ENCODE measurements at regions not wholly inside any gene's neighbourhood (a gene's known extent, or its start where the extent isn't known, plus 50 kb on each side); places are given as distances from the start of the nearest gene placed in this dataset.
"Not testable (repeated sequence)": the region's sequence is repeated elsewhere in the genome, so short reads cannot be mapped to it uniquely, and the experiment has no call there.

GRCh38 chr13:18273785-18274514, 907.7 kb downstream of the TUBA3C start:
- peak; percentile 54 for ATAC-seq (replicated peaks)
- H3K36me3 Mint-ChIP-seq (ENCODE audit: low read depth); H3K4me3 Mint-ChIP-seq; H3K4me1 Mint-ChIP-seq; H3K27ac Mint-ChIP-seq; H3K27me3 Mint-ChIP-seq; H3K9me3 Mint-ChIP-seq: not testable (repeated sequence)

GRCh38 chr13:18258801-18259419, 922.7 kb downstream of the TUBA3C start:
- ATAC-seq (replicated peaks); H3K36me3 Mint-ChIP-seq (ENCODE audit: low read depth); H3K27ac Mint-ChIP-seq; H3K27me3 Mint-ChIP-seq; H3K4me3 Mint-ChIP-seq; H3K9me3 Mint-ChIP-seq; H3K4me1 Mint-ChIP-seq: not testable (repeated sequence)

DNA sequence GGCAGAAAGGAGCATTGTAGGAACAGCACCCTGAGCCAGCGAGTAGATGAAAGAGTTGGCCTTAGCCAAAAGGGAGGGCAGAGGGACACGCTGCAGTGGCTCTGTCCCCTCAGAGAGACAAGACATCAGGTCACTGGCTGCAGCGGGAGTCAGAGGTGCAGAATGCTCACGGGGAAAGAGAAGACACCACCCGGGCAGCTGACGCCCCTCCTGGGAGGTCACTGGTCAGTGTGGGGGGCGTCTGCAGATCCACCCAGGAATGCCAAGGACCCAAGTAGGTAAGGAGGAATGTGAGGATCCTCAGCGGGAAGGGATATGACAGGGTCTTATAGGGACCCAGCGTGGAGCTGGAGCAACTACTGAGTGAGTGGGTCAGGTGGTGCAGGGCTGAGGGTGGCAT, 923.9 kb downstream of the TUBA3C start:
- H3K27me3 Mint-ChIP-seq; H3K4me3 Mint-ChIP-seq; H3K36me3 Mint-ChIP-seq (ENCODE audit: low read depth); H3K9me3 Mint-ChIP-seq; H3K4me1 Mint-ChIP-seq; H3K27ac Mint-ChIP-seq; ATAC-seq (replicated peaks): not testable (repeated sequence)

GRCh38 chr13:18252848-18253247, 928.8 kb downstream of the TUBA3C start:
- not testable (repeated sequence) for H3K4me3 Mint-ChIP-seq; H3K27ac Mint-ChIP-seq; H3K36me3 Mint-ChIP-seq (ENCODE audit: low read depth); H3K4me1 Mint-ChIP-seq; H3K9me3 Mint-ChIP-seq; ATAC-seq (replicated peaks); H3K27me3 Mint-ChIP-seq

DNA sequence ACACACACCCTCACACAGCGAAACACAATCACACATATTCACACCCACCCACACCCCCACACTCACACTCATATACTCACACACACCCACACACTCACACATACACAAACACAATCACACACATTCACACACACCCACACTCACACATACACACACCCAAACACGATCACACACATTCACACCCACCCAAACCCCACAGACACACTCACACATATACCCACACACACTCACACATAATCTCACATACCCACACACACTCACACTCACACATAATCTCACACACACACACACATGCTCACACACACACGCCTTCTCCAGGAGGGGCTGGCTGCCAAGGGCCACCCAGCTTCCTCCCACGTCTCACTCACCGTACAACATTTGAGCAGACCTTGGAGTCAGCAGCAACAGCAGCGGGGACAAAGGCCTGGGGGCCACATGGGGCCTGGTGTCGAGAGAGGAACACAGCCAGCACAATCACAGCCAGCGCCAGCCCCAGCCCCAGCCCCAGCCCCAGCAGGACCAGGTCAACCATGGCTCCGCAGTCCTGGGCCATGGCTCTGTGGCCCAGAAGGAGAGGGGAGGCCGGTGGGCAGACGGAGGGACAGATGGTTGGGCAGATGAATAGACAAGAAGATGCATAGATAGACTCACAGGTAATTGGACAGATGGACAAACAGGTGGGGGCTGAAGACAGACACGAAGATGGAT, 932.9 kb downstream of the TUBA3C start:
- H3K9me3 Mint-ChIP-seq; H3K27me3 Mint-ChIP-seq; H3K36me3 Mint-ChIP-seq (ENCODE audit: low read depth); H3K4me1 Mint-ChIP-seq; ATAC-seq (replicated peaks); H3K4me3 Mint-ChIP-seq; H3K27ac Mint-ChIP-seq: not testable (repeated sequence)

- ATAC-seq (replicated peaks); H3K4me1 Mint-ChIP-seq; H3K27ac Mint-ChIP-seq; H3K36me3 Mint-ChIP-seq (ENCODE audit: low read depth); H3K27me3 Mint-ChIP-seq; H3K9me3 Mint-ChIP-seq; H3K4me3 Mint-ChIP-seq: not testable (repeated sequence)
These were observed 941.5 kb downstream of the TUBA3C start for GRCh38 chr13:18240086-18240485.

- not testable (repeated sequence) for H3K4me1 Mint-ChIP-seq; H3K9me3 Mint-ChIP-seq; ATAC-seq (replicated peaks); H3K27ac Mint-ChIP-seq; H3K36me3 Mint-ChIP-seq (ENCODE audit: low read depth); H3K4me3 Mint-ChIP-seq; H3K27me3 Mint-ChIP-seq
These were observed 943.0 kb downstream of the TUBA3C start for GRCh38 chr13:18238586-18238985.

GRCh38 chr13:18236528-18236815, 945.2 kb downstream of the TUBA3C start:
- H3K27me3 Mint-ChIP-seq: no peaks in the 10 kb centered on the region
- no peak overlapping the region for H3K4me3 Mint-ChIP-seq
- H3K27ac Mint-ChIP-seq: no peak overlapping the region
- H3K9me3 Mint-ChIP-seq: no peaks in the 10 kb centered on the region
- no peak for ATAC-seq (replicated peaks)
- no peaks in the 10 kb centered on the region for H3K36me3 Mint-ChIP-seq (ENCODE audit: low read depth)
- H3K4me1 Mint-ChIP-seq: no peaks in the 10 kb centered on the region

DNA sequence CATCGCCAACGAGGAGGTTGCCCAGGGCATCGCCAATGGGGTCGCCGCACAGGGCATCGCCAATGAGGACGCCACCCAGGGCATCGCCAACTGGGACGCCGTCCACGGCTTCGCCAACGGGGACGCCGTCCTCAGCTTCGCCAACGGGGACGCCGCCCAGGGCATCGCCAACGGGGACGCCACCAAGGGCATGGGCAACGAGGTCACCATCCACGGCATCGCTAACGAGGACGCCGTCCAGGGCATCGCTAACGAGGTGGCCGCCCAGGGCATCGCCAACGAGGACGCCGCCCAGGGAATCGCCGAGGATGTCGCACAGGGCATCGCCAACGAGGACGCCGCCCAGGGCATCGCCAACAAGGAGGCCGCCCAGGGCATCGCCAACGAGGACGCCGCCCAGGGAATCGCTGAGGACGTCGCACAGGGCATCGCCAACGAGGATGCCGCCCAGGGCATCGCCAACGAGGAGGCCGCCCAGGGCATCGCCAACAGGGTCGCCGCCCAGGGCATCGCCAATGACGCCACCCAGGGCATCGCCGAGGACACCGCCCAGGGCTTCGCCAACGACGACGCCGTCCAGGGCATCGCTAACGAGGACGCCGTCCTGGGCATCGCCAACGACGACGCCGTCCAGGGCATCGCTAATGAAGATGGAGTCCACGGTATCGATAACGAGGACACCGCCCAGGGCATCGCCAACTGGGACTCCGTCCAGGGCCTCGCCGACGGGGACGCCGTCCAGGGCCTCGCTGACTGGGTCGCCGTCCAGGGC, 945.7 kb downstream of the TUBA3C start:
- no peak for ATAC-seq (replicated peaks)
- H3K27me3 Mint-ChIP-seq: no peaks in the 10 kb centered on the region
- H3K9me3 Mint-ChIP-seq: no peaks in the 10 kb centered on the region
- H3K36me3 Mint-ChIP-seq (ENCODE audit: low read depth): no peaks in the 10 kb centered on the region
- no peak overlapping the region for H3K27ac Mint-ChIP-seq
- no peak overlapping the region for H3K4me3 Mint-ChIP-seq
- no peaks in the 10 kb centered on the region for H3K4me1 Mint-ChIP-seq

- Mint-ChIP-seq H3K4me1 (no peaks in the 10 kb centered on the region), H3K27me3 (no peaks in the 10 kb centered on the region), H3K27ac (no peak overlapping the region), H3K36me3 (ENCODE audit: low read depth) (no peaks in the 10 kb centered on the region), H3K9me3 (no peaks in the 10 kb centered on the region), H3K4me3 (no peak overlapping the region)
- no peak for ATAC-seq (replicated peaks)
These were observed 946.5 kb downstream of the TUBA3C start for GRCh38 chr13:18235172-18235571.

DNA sequence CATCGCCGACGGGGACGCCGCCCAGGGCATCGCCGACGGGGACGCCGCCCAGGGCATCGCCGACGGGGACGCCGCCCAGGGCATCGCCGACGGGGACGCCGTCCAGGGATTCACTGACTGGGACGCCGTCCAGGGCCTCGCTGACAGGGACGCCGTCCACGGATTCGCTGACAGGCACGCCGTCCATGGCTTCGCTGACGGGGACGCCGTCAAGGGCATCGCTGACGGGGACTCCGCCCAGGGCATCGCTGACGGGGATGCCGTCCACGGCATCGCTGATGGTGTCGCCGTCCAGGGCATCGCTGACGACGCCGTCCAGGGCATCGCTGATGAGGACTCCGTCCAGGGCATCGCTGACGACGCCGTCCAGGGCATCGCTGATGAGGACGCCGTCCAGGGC, 947.2 kb downstream of the TUBA3C start:
- not testable (repeated sequence) for H3K27ac Mint-ChIP-seq; H3K27me3 Mint-ChIP-seq; H3K4me3 Mint-ChIP-seq; H3K9me3 Mint-ChIP-seq; H3K36me3 Mint-ChIP-seq (ENCODE audit: low read depth); ATAC-seq (replicated peaks); H3K4me1 Mint-ChIP-seq

- Mint-ChIP-seq H3K27me3 (no peaks in the 10 kb centered on the region), H3K4me3 (no peak overlapping the region), H3K4me1 (no peaks in the 10 kb centered on the region), H3K27ac (no peak overlapping the region), H3K36me3 (ENCODE audit: low read depth) (no peaks in the 10 kb centered on the region), H3K9me3 (no peaks in the 10 kb centered on the region)
- no peak for ATAC-seq (replicated peaks)
These were observed 947.8 kb downstream of the TUBA3C start for GRCh38 chr13:18233783-18234299.

DNA sequence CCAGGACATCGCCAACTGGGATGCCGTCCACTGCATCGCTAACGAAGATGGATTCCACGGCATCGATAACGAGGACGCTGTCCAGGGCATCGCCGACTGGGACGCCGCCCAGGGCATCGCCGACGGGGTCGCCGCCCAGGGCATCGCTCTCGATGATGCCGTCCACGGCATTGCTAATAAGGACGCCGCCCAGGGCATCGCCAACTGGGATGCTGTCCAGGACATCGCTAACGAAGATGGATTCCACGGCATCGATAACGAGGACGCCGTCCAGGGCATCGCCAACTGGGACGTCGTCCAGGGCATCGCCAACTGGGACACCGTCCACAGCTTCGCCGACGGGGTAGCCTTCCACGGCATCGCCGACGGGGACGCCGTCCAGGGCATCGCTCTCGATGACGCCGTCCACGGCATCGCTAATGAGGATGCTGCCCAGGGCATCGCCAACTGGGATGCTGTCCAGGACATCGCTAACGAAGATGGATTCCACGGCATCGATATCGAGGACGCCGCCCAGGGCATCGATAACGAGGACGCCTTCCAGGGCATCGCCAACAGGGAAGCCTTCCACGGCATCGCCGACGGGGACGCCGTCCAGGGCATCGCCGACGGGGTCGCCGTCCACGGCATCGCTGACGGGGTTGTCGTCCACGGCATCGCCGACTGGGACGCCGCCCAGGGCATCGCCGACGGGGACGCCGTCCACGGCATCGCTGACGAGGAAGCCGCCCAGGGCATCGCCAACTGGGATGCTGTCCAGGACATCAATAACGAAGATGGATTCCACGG, 948.4 kb downstream of the TUBA3C start:
- no peaks in the 10 kb centered on the region for H3K27me3 Mint-ChIP-seq
- no peak for ATAC-seq (replicated peaks)
- H3K4me3 Mint-ChIP-seq: no peak overlapping the region
- H3K36me3 Mint-ChIP-seq (ENCODE audit: low read depth): no peaks in the 10 kb centered on the region
- H3K4me1 Mint-ChIP-seq: no peaks in the 10 kb centered on the region
- H3K27ac Mint-ChIP-seq: no peak overlapping the region
- no peaks in the 10 kb centered on the region for H3K9me3 Mint-ChIP-seq

DNA sequence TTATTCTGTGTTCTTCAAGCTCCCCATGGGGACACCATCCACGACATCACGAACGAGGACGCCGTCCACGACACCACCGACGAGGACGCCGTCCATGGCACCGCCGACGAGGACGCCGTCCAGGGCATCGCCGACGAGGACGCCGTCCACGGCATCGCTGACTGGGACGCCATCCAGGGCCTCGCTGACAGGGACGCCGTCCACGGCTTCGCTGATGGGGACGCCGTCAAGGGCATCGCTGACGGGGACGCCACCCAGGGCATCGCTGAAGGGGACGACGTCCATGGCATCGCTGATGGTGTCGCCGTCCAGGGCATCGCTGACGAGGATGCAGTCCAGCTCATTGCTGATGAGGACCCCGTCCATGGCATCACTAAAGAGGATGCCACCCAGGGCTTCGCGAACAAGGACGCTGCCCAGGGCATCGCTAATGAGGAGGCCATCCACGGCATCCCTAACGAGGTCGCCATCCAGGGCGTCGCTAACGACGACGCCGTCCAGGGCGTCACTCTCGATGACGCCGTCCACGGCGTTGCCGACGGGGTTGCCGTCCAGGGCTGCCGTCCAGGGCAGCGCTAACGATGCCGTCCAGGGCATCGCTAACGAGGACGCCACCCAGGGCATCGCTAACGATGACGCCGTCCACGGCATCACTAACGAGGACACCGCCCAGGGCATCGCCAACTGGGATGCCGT, 949.2 kb downstream of the TUBA3C start:
- H3K4me1 Mint-ChIP-seq: no peaks in the 10 kb centered on the region
- ATAC-seq (replicated peaks): no peak
- H3K36me3 Mint-ChIP-seq (ENCODE audit: low read depth): no peaks in the 10 kb centered on the region
- no peaks in the 10 kb centered on the region for H3K27me3 Mint-ChIP-seq
- no peaks in the 10 kb centered on the region for H3K9me3 Mint-ChIP-seq
- H3K27ac Mint-ChIP-seq: no peak overlapping the region
- H3K4me3 Mint-ChIP-seq: no peak overlapping the region

Measured in activated T-helper 17 cell treated with anti-CD3 and anti-CD28 coated beads, Interleukin-2, amount 50 U/mL, for 72 hours (primary cell).